BJ (cell line): ENCODE measurements at regions not wholly inside any gene's neighbourhood (a gene's known extent, or its start where the extent isn't known, plus 50 kb on each side); places are given as distances from the start of the nearest gene placed in this dataset.
"Not testable (repeated sequence)": the region's sequence is repeated elsewhere in the genome, so short reads cannot be mapped to it uniquely, and the experiment has no call there.

ENCODE experiments used
- CTCF ChIA-PET: fragments of 350-600 bp; formaldehyde crosslinking; extraction: SDS; loops from one replicate; lab custom pipeline; 2021; ENCODE audit warnings: antibody characterized with exemption, inconsistent platforms; lab: Yijun Ruan, JAX
- POLR2A ChIA-PET: fragments of 300-600 bp; sonication (Branson Sonifier 250); formaldehyde crosslinking; extraction: SDS; loops from one replicate; lab custom pipeline; 2021; ENCODE audit warnings: antibody characterized with exemption; lab: Charles Lee
- DNase-seq: peaks from one replicate; pipeline ENCODE4 v3.0.0-alpha.2; 2011; ENCODE audit warnings: low read depth
- H3K27me3 ChIP-seq: 2 replicates; pipeline ENCODE4 v1.6.0; 2011; ENCODE audit warnings: low read length; ENCODE audit not compliant: control insufficient read depth, insufficient read depth
- H3K36me3 ChIP-seq: 2 replicates; pipeline ENCODE4 v1.5.1; 2011; ENCODE audit warnings: low read length; ENCODE audit not compliant: control insufficient read depth, insufficient read depth
- H3K4me3 ChIP-seq: 2 replicates; pipeline ENCODE4 v1.5.1; 2011; ENCODE audit warnings: low read depth, mild to moderate bottlenecking, control low read depth, low read length
- CTCF ChIP-seq: IDR thresholded peaks from 2 replicates; pipeline ENCODE4 v1.5.1; 2011; ENCODE audit warnings: low read depth, mild to moderate bottlenecking, control low read depth, inconsistent platforms, low read length, moderate library complexity; ENCODE audit not compliant: insufficient read depth

DNA sequence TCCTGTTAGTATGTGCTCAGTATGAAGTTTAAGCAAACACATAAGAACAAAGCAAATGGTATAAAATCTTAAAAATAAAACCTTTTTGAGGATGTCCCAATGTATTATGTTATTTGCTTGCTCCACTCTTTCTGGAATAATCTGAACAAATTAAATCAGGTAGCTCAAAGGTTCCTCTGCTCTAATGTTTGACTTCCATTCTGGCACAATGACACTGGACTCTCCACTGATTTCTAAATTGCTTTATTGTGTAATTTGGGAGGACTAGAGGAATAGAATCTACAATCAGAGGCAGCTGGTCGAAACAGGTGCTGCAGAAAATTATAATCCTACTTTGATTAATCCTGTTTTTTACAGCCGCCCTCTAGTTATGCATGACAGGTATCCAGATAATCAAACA is 523.7 kb upstream of the FOXG1 start:
- Histone ChIP-seq H3K36me3 (no peaks in the 10 kb centered on the region), H3K27me3 (no peaks in the 10 kb centered on the region), H3K4me3 (no peak overlapping the region)
- TF ChIP-seq CTCF: no peak
- POLR2A ChIA-PET: no interaction called here
- no peak for DNase-seq
- CTCF ChIA-PET: no interaction called here

- TF ChIP-seq CTCF: no peak
- ChIA-PET CTCF (interaction anchor here (0.6 kb wide), 1 partner anchor 76 kb away, joined by 4 read pairs; no protein-coding TSS in a partner anchor), POLR2A (no interaction called here)
- H3K36me3 ChIP-seq: no peaks in the 10 kb centered on the region
- H3K27me3 ChIP-seq: no peaks in the 10 kb centered on the region
- no peak for DNase-seq
- H3K4me3 ChIP-seq: no peak overlapping the region
Observed at GRCh38 chr14:28243600-28243999, 523.0 kb upstream of the FOXG1 start.

- ChIA-PET POLR2A (no interaction called here), CTCF (no interaction called here)
Observed at GRCh38 chr14:28245216-28245615, 521.4 kb upstream of the FOXG1 start.

DNA sequence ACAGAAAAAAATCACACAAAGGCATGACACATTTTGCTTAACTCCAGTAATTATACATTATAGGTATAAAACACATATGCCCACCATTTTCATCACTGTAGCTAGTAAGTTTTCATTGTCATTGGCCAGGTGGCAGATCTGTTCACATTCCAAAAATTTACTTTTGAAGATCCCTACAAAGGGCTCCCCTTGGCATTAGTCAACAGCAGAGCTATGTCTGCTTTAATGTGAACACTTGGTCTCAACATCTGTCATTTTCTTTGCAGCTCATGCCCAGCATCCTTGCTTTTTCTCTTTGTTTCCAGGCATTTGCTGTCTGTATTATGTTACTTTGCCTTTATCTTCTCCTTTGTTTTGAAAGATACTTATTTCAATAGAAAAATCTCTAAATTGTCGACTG is 519.1 kb upstream of the FOXG1 start:
- TF ChIP-seq CTCF: no peak

More at GRCh38 chr14:28245216-28245615, 521.4 kb upstream of the FOXG1 start:
- H3K36me3 ChIP-seq: no peaks in the 10 kb centered on the region
- TF ChIP-seq CTCF: no peak
- DNase-seq: no peak
- no peak overlapping the region for H3K4me3 ChIP-seq
- no peaks in the 10 kb centered on the region for H3K27me3 ChIP-seq

DNA sequence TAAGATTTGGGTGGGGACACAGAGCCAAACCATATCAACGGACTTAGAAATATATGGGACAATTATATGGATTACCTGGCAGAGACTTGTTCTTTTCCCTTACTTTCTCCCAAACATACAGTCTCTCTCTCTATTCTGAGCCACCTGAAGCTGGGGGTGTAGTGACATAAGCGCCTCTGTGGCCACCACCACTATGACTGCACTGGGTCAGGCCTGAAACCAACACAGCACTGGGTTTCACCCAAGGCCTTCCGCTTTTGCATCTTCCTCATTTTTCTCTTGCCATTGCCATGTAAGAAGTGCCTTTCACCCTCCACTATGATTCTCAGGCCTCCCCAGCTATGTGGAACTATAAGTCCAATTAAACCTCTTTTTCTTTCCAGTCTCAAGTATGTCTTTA is 514.5 kb upstream of the FOXG1 start:
- H3K4me3 ChIP-seq, H3K36me3 ChIP-seq, CTCF ChIA-PET, DNase-seq, H3K27me3 ChIP-seq, POLR2A ChIA-PET: not testable (repeated sequence)

More for the DNA sequence above, 519.1 kb upstream of the FOXG1 start:
- DNase-seq: no peak
- Histone ChIP-seq H3K4me3 (no peak overlapping the region), H3K27me3 (no peaks in the 10 kb centered on the region), H3K36me3 (no peaks in the 10 kb centered on the region)
- POLR2A ChIA-PET: no interaction called here
- CTCF ChIA-PET: interaction anchor here (0.6 kb wide), 1 partner anchor 296 kb away, joined by 3 read pairs; no protein-coding TSS in a partner anchor

DNA sequence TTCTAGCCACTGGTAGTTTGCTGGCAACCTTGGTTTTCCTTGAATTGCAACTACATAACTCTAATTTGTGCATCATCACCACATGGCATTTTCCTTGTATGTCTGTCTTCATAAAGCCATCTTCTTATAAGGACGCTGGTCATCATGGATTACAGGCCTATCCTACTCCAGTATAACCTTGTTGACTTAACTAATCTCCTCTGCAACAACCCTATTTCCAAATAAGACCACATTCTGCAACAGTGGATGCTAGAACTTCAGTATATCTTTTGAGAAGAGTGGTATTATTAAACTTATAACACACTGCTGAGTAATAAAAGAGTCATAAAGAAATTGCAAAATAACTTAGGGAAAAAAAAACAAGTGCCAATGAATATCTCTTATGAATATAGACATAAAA is 511.8 kb upstream of the FOXG1 start:
- H3K27me3 ChIP-seq: no peaks in the 10 kb centered on the region
- H3K36me3 ChIP-seq: no peaks in the 10 kb centered on the region
- no peak overlapping the region for H3K4me3 ChIP-seq
- DNase-seq: no peak
- ChIA-PET POLR2A (no interaction called here), CTCF (no interaction called here)
- TF ChIP-seq CTCF: no peak
